Mucosa of stomach (tissue), 1 donor: ENCODE measurements at regions not wholly inside any gene's neighbourhood (a gene's known extent, or its start where the extent isn't known, plus 50 kb on each side); places are given as distances from the start of the nearest gene placed in this dataset.

Source experiments
- H3K27me3 ChIP-seq: one replicate; pipeline ENCODE4 v1.7.0; 2013; ENCODE audit warnings: mild to moderate bottlenecking, low read length; ENCODE audit not compliant: control insufficient read depth, insufficient read depth
- H3K36me3 ChIP-seq: one replicate; pipeline ENCODE4 v1.7.0; 2013; ENCODE audit warnings: low read length; ENCODE audit not compliant: control insufficient read depth, insufficient read depth
- H3K4me1 ChIP-seq: one replicate; pipeline ENCODE4 v1.7.0; 2013; ENCODE audit warnings: mild to moderate bottlenecking, low read length; ENCODE audit not compliant: control insufficient read depth, insufficient read depth
- H3K4me3 ChIP-seq: one replicate; pipeline ENCODE4 v1.7.0; 2013; ENCODE audit warnings: low read length
- H3K9ac ChIP-seq: one replicate; pipeline ENCODE4 v1.7.0; 2013; ENCODE audit warnings: mild to moderate bottlenecking, low read length, moderate library complexity
- H3K9me3 ChIP-seq: one replicate; pipeline ENCODE4 v1.7.0; 2013; ENCODE audit warnings: mild to moderate bottlenecking, low read length, moderate library complexity; ENCODE audit not compliant: control insufficient read depth
- donor health status: Pancreatic carcinoma.

DNA sequence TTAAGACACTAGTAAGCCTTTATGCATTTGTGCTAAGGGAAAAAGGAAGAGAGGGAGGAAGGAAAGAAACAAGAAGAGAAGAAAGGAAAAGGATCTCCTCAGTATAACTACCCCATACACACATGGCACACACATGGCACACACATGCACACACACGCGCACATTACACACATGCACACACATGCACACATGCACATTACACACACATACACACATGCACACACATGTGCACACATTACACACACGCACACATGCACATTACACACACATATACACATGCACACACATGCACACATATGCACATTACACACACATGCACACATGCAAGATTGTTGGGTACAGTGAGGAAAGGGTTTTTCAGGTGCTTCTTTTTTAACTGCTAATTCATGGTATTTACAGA lies 311.2 kb downstream of the SKIDA1 start:
- no peak overlapping the region for H3K9ac ChIP-seq
- no peaks in the 10 kb centered on the region for H3K4me1 ChIP-seq
- no peaks in the 10 kb centered on the region for H3K27me3 ChIP-seq

DNA sequence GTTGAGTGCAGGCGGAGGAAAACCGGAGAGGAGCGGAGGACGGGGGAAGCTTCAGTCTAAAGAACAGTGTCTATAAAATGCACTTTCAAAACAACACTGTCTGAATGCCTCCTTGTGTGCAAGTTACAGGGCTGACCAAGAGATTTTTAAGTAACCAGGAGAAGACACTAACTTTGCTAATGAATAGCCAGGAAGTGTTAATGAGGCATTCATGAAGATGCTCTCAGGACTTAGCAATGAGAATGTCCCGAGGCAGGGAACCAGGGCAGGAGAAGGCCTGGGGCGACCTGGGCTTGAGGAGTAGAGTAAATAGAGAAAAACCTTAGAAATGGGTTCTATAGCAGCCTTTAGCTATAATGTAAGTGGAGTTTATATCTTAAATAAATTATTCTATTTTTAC lies 312.1 kb downstream of the SKIDA1 start:
- Histone ChIP-seq H3K9ac (no peak overlapping the region), H3K4me3 (no peak overlapping the region), H3K9me3 (no peaks in the 10 kb centered on the region), H3K27me3 (no peaks in the 10 kb centered on the region), H3K4me1 (no peaks in the 10 kb centered on the region), H3K36me3 (no peaks in the 10 kb centered on the region)

More for the DNA sequence above, 311.2 kb downstream of the SKIDA1 start:
- no peaks in the 10 kb centered on the region for H3K9me3 ChIP-seq
- H3K36me3 ChIP-seq: no peaks in the 10 kb centered on the region
- H3K4me3 ChIP-seq: no peak overlapping the region

DNA sequence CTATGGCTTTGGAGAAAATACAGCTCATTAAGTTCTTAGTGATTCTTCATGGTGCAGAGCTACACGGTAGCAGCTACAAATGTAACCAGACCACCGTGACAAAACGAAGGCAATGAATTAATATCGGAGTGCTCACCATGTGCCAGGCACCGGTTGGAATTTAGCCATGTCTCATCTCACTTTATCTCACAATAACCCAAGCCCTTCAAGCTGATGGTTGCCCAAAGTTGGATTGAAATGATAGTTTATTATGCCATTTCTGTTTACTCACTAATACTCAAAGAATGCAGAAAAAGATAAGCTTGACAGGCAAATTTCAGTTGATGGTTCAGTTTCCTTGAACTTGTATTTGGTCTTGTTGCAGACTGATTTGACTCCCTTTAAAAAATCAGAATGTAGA lies 312.6 kb downstream of the SKIDA1 start:
- Histone ChIP-seq H3K36me3 (no peaks in the 10 kb centered on the region), H3K4me3 (no peak overlapping the region), H3K9ac (no peak overlapping the region)

DNA sequence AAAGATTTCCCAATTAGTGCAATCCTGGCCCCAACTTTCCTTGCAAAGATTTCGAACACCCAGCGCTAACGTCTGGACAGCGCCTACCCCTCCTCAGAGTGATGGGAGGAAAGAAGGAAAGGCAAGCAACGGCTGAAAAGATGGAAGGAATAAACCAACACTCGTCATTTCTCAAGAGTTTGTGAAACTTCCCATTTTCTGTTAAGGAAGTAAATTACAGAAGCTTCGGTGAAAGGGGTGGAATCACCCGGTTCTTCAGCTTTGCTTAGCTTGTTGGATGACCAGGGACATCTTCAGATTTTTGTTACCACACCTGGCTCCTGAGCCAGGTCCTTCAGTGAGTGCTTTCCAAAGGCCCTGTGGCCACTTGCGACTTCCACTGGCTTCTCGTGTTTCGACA lies 313.1 kb downstream of the SKIDA1 start:
- Histone ChIP-seq H3K9ac (no peak overlapping the region), H3K4me1 (no peaks in the 10 kb centered on the region), H3K9me3 (no peaks in the 10 kb centered on the region), H3K27me3 (no peaks in the 10 kb centered on the region), H3K36me3 (no peaks in the 10 kb centered on the region), H3K4me3 (no peak overlapping the region)

More for the DNA sequence above, 312.6 kb downstream of the SKIDA1 start:
- H3K9me3 ChIP-seq: no peaks in the 10 kb centered on the region
- H3K4me1 ChIP-seq: no peaks in the 10 kb centered on the region
- no peaks in the 10 kb centered on the region for H3K27me3 ChIP-seq

DNA sequence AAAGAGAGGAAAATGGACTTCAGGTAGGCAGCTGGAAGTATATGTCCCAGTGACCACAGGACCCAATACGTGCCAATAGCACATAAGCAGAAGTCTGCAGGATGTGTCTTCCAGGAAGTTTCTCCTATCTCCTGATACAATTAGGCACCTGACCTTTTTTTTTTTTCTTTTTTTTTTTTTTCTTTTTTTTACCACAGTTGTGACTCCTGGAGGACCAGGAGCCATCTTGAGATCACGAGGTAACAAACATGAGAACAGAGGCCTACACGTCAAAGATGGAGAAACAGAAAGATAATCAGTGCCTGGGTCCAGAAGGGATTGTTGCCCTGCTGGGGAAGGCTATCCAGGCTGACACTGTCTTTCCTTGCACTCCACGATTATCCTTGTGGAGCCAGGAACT lies 312.4 kb upstream of the NEBL start:
- Histone ChIP-seq H3K36me3 (no peaks in the 10 kb centered on the region), H3K4me3 (no peak overlapping the region), H3K9me3 (no peaks in the 10 kb centered on the region), H3K9ac (no peak overlapping the region), H3K27me3 (peaks cover 3% of the 10 kb centered on the region), H3K4me1 (no peaks in the 10 kb centered on the region)

DNA sequence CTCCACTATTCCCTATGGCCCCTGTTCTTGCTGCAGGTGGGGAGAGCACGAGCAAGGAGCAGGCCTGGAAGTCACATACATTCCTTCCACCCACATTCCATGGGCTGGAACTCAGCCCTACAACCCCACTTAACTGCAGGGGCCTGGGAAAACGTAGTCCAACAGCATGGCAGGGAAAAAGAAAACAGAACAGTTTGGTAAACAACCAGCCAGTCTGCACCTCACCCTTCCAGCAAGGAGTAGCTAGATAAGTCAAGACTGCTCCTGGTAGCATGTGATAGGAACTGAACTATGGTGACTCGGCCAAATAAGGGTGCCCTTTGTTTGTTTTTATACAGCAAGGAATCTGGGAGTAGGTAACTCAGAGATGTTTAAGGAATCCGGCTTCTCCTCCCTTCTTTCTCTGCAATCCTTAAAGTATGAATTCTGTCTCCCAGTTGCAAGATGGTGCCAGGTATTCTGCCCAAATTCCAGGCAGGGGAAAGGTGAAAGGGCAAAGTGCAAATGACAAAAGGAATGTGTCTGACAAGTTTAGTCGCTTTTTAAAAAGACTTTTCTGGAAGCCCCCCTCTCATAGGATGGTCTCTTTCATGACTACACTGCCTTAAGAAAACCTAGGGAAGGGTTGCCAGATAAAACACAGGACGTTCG lies 311.7 kb upstream of the NEBL start:
- no peaks in the 10 kb centered on the region for H3K36me3 ChIP-seq
- H3K4me3 ChIP-seq: no peak overlapping the region
- H3K4me1 ChIP-seq: no peaks in the 10 kb centered on the region
- no peak overlapping the region for H3K9ac ChIP-seq
- peaks cover 8% of the 10 kb centered on the region for H3K27me3 ChIP-seq
- no peaks in the 10 kb centered on the region for H3K9me3 ChIP-seq

DNA sequence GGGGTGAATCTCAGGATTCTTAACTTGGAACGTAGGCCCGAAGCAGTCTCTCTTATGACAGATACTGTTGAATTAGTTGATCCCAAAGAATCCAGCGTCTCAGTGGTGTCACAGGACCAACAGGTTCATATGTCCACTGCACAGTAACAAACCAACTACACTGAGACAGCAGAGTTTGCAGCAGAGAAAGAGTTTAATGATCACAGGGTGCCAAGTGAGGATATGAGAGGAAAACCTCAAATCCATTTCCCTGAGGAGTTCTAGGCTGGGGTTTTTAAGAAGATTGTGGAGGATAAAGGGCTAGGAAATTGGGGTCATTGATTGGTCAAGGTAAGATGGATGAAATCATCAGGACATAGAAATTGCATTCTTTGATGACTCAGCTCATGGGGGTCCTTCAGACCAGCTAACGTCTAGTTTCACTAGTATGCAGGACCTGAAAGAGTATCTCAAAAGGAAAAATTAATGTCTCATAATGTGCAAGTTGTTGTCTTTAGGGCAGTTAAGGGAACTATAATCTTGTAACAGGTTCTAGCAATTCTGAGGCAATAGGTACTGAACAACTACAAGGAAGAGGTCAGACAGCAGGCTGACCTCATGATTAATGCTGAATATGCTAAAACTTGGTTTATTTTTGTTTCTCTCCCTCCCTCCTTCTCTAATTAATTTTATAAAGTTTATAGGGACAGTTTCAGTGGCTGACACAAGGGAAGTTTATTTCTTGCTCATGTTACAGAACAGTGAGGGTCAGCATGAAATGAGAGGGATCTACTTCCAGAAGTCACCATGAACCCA lies 310.9 kb upstream of the NEBL start:
- no peak overlapping the region for H3K4me3 ChIP-seq
- H3K9ac ChIP-seq: no peak overlapping the region
- peaks cover 9% of the 10 kb centered on the region for H3K27me3 ChIP-seq
- H3K9me3 ChIP-seq: no peaks in the 10 kb centered on the region
- no peaks in the 10 kb centered on the region for H3K36me3 ChIP-seq
- H3K4me1 ChIP-seq: no peaks in the 10 kb centered on the region

DNA sequence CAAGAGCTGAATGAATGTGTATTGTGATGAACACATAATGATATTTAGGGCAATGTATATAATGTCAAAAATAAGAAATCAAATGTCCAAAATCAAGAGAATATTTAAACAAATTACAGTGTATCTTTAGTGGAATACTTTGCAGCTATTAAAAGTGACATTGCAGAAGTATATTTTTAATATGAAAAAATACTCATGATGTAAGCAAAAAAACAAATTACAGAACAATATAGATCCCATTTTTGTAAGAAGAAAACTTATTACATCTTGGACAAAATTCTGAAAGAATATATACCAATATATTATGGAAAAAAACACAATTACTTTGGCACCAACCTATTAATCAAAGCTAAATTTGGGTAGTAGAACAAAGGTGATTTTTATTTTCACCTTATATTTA lies 308.2 kb upstream of the NEBL start:
- H3K9me3 ChIP-seq: no peaks in the 10 kb centered on the region
- H3K4me3 ChIP-seq: no peak overlapping the region
- peaks cover 9% of the 10 kb centered on the region for H3K27me3 ChIP-seq
- H3K36me3 ChIP-seq: no peaks in the 10 kb centered on the region
- no peaks in the 10 kb centered on the region for H3K4me1 ChIP-seq
- no peak overlapping the region for H3K9ac ChIP-seq

DNA sequence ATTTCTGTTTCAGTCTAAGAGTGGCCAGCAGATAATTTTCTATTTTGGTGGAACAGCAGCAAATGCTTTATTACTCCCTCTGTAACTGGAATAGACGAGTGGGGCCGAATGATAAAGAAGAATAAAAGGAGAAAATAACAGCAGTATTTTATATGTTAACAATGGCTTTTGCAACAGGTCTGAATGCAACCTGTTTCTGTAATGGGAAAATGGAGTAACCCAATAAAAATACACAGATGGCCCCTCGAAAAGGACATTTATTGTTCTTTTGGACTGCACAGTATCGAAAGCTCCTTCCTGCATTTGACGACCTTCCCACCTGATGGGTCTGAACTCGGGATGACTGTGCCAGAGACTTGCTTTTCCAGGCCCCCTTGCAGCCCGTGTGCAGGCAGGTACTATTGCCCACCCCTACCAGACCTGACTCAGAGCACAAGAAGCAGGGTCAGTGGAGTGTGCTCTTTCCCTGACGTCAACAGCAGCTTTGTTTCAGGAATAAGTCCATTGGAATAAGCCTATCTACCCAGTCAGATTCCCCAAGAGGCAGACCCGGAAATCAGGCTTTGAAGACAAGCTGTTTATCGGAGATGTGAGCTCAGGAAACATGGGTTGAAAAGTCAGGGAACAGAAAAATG lies 306.5 kb upstream of the NEBL start:
- peaks cover 9% of the 10 kb centered on the region for H3K27me3 ChIP-seq
- no peak overlapping the region for H3K4me3 ChIP-seq
- H3K9ac ChIP-seq: no peak overlapping the region
- no peaks in the 10 kb centered on the region for H3K9me3 ChIP-seq
- no peaks in the 10 kb centered on the region for H3K36me3 ChIP-seq
- H3K4me1 ChIP-seq: no peaks in the 10 kb centered on the region

DNA sequence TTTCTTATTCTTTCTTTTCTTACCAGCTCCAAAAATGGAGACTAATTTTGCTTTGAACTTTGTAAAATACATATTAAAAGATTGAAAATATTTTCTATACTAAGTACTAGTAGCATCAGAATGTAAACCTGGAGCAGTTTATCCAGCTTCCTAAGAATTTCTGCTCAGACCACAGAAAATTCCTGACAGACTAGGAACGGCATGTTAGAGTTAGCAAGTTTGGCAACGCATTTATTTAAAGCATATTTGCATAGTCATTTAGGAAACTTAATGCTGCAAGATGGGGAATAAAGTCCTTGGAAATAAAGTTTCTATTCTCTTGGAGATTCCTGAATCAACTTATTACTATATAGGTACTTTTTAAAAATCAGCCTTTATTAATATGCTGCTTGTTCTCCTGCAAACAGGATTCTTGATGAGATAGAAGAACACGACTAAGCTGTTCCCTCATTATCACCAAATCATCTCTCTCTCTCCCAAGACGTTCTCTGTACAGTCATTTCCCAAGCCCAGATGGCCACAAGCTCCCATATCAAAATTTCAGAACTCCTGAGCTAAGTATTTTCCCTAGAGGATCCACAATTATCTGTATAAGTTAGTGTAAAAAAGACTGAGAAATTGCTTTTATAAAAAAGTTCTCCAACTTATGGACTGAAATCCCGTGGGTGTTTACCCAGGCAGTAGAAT lies 305.8 kb upstream of the NEBL start:
- Histone ChIP-seq H3K4me1 (no peaks in the 10 kb centered on the region), H3K27me3 (peaks cover 9% of the 10 kb centered on the region), H3K9me3 (peaks cover 2% of the 10 kb centered on the region), H3K9ac (no peak overlapping the region), H3K36me3 (no peaks in the 10 kb centered on the region), H3K4me3 (no peak overlapping the region)

DNA sequence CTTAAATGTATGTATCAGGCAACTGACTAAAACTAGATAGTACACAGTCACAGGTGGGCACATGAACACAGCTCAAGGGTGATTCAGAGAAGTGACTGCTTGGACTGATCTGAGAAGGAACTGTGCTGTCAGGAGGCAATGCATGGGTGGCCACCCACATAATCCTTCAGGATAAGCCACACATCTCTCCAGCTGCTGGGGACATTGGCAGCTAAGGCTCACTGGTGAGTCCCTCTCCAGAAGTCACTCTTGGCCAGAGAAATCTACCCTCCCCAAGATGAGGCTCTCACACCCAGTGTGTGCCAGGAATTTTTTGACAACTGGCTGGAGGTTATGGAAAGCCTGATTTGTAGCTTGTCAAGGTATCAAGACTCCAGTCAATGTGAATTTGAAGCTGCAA lies 302.4 kb upstream of the NEBL start:
- peaks cover 6% of the 10 kb centered on the region for H3K9me3 ChIP-seq

DNA sequence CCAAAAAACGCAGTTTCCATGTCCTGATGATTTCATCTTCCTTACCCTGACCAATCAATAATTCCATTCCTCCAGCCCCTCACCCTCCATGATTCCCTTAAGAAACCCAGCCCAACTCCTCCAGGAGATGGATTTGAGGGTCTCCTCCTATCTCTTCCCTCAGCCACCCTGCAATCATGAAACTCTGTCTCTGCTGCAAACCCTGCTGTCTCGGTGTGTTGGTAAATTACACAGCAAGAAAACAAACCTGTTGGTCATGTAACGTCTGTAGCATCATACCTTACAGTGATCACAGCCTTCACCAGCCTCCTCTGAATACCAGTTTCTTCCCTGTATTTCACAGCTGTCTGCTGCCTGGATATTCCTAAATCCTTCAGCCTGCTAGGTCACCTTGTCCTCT lies 300.7 kb upstream of the NEBL start:
- no peak overlapping the region for H3K9ac ChIP-seq
- H3K9me3 ChIP-seq: peaks cover 6% of the 10 kb centered on the region
- H3K27me3 ChIP-seq: no peaks in the 10 kb centered on the region
- peaks cover 8% of the 10 kb centered on the region for H3K4me1 ChIP-seq
- H3K36me3 ChIP-seq: no peaks in the 10 kb centered on the region
- no peak overlapping the region for H3K4me3 ChIP-seq

More for the DNA sequence above, 302.4 kb upstream of the NEBL start:
- Histone ChIP-seq H3K27me3 (peaks cover 6% of the 10 kb centered on the region), H3K9ac (no peak overlapping the region), H3K4me1 (peaks cover 6% of the 10 kb centered on the region), H3K36me3 (no peaks in the 10 kb centered on the region), H3K4me3 (no peak overlapping the region)
